ENCODE measurements at regions not wholly inside any gene's neighbourhood (a gene's known extent, or its start where the extent isn't known, plus 50 kb on each side); places are given as distances from the start of the nearest gene placed in this dataset.

GRCh38 chr2:13583609-13584008 is 866.9 kb downstream of the TRIB2 start:
- TF ChIP-seq CTCF (IDR thresholded peaks at IDR 0.05; ENCODE audit: low read length), result no peak
- no peak for TF ChIP-seq EZH2phosphoT487 (IDR thresholded peaks at IDR 0.05; ENCODE audit: low read length)
- TF ChIP-seq EZH2 (optimal IDR thresholded peaks at IDR 0.05; ENCODE audit: low read depth, low read length), result no peak
